MM.1S (cell line): ENCODE measurements at regions not wholly inside any gene's neighbourhood (a gene's known extent, or its start where the extent isn't known, plus 50 kb on each side); places are given as distances from the start of the nearest gene placed in this dataset.
"Not testable (repeated sequence)": the region's sequence is repeated elsewhere in the genome, so short reads cannot be mapped to it uniquely, and the experiment has no call there.

Experiments used
- DNase-seq: peaks from one replicate; pipeline ENCODE4 v3.0.0-alpha.2; 2015
- H2AFZ ChIP-seq: fragments of 300-600 bp; sonication (generic); 2 replicates; pipeline ENCODE4 v1.6.0; 2016; ENCODE audit warnings: antibody characterized with exemption, low read length
- H3F3A ChIP-seq: fragments of 300-600 bp; sonication (generic); 2 replicates; pipeline ENCODE4 v1.6.1; 2016; ENCODE audit warnings: mild to moderate bottlenecking, antibody characterized with exemption, low read length, moderate library complexity, mixed read lengths; ENCODE audit not compliant: insufficient read depth
- H3K27ac ChIP-seq: fragments of 300-600 bp; sonication (generic); 2 replicates; pipeline ENCODE4 v1.5.1; 2016; ENCODE audit warnings: mild to moderate bottlenecking, low read length
- H3K27me3 ChIP-seq: fragments of 300-600 bp; sonication (generic); replicated peaks from 2 replicates; pipeline ENCODE4 v1.6.0; 2016; ENCODE audit warnings: low read length; ENCODE audit not compliant: insufficient read depth
- H3K36me3 ChIP-seq: fragments of 300-600 bp; sonication (generic); replicated peaks from 2 replicates; pipeline ENCODE4 v1.6.1; 2016; ENCODE audit warnings: mild to moderate bottlenecking, low read length, mixed read lengths; ENCODE audit not compliant: insufficient read depth
- H3K4me1 ChIP-seq: fragments of 300-600 bp; sonication (generic); 2 replicates; pipeline ENCODE4 v1.6.1; 2016; ENCODE audit warnings: low read length, mixed read lengths
- H3K4me2 ChIP-seq: fragments of 300-600 bp; sonication (generic); 2 replicates; pipeline ENCODE4 v1.6.0; 2016; ENCODE audit warnings: low read depth, low read length
- H3K4me3 ChIP-seq: fragments of 300-600 bp; sonication (generic); 2 replicates; pipeline ENCODE4 v1.5.1; 2016; ENCODE audit warnings: low read length, mixed read lengths
- H3K79me2 ChIP-seq: fragments of 300-600 bp; sonication (generic); 2 replicates; pipeline ENCODE4 v1.6.1; 2016; ENCODE audit warnings: mixed run types, low read length, mixed read lengths
- H3K9ac ChIP-seq: fragments of 300-600 bp; sonication (generic); 2 replicates; pipeline ENCODE4 v1.6.1; 2016; ENCODE audit warnings: low read length, mixed read lengths
- H3K9me2 ChIP-seq: fragments of 300-600 bp; sonication (generic); replicated peaks from 2 replicates; pipeline ENCODE4 v1.6.1; 2016; ENCODE audit warnings: mild to moderate bottlenecking, low read length, mixed read lengths; ENCODE audit not compliant: insufficient read depth
- H3K9me3 ChIP-seq: fragments of 300-600 bp; sonication (generic); replicated peaks from 2 replicates; pipeline ENCODE4 v1.6.1; 2016; ENCODE audit warnings: mild to moderate bottlenecking, low read length, mixed read lengths; ENCODE audit not compliant: insufficient read depth
- H4K20me1 ChIP-seq: fragments of 300-600 bp; sonication (generic); 2 replicates; pipeline ENCODE4 v1.6.1; 2016; ENCODE audit warnings: mild to moderate bottlenecking, low read length, moderate library complexity, mixed read lengths; ENCODE audit not compliant: insufficient read depth
- CTCF ChIP-seq: fragments of 300-600 bp; sonication (generic); IDR thresholded peaks from 2 replicates; pipeline ENCODE4 v1.5.1; 2016; ENCODE audit warnings: antibody characterized with exemption, low read length, mixed read lengths
- EZH2 ChIP-seq: fragments of 300-600 bp; sonication (generic); optimal IDR thresholded peaks from 2 replicates; pipeline ENCODE3; 2017; ENCODE audit warnings: low read depth, mild to moderate bottlenecking, antibody characterized with exemption, low read length, mixed read lengths
- EZH2phosphoT487 ChIP-seq: fragments of 300-600 bp; sonication (generic); IDR thresholded peaks from 2 replicates; pipeline ENCODE4 v1.6.1; 2018; ENCODE audit warnings: antibody characterized with exemption, low read length

- H3K4me3 ChIP-seq = no peak overlapping the region
- no peaks in the 10 kb centered on the region for H3K4me1 ChIP-seq
- no peak for DNase-seq
- TF ChIP-seq CTCF (no peak), EZH2phosphoT487 (no peak), EZH2 (no peak)
- H3K9me3 ChIP-seq = no peaks in the 10 kb centered on the region; the same call in 1 of the 2 replicates
- H3K27ac ChIP-seq = no peak overlapping the region
- H3K9me2 ChIP-seq = no peaks in the 10 kb centered on the region
- H3K79me2 ChIP-seq = no peaks in the 10 kb centered on the region
- no peak overlapping the region for H3K9ac ChIP-seq
- H3F3A ChIP-seq = no peaks in the 10 kb centered on the region
- H2AFZ ChIP-seq = no peak overlapping the region
- H3K4me2 ChIP-seq = no peak overlapping the region
- no peaks in the 10 kb centered on the region for H3K27me3 ChIP-seq
- H3K36me3 ChIP-seq = no peaks in the 10 kb centered on the region
- no peaks in the 10 kb centered on the region for H4K20me1 ChIP-seq
Observed at GRCh38 chr7:64433590-64433989, 119.8 kb downstream of the ZNF736 start.

GRCh38 chr7:64431838-64432237, 118.1 kb downstream of the ZNF736 start:
- TF ChIP-seq EZH2phosphoT487 (no peak), CTCF (no peak), EZH2 (no peak)
- Histone ChIP-seq H3K79me2 (no peaks in the 10 kb centered on the region), H3K9ac (no peak overlapping the region), H3K36me3 (no peaks in the 10 kb centered on the region), H3K9me3 (no peaks in the 10 kb centered on the region; the same call in 1 of the 2 replicates), H3K4me1 (no peaks in the 10 kb centered on the region), H2AFZ (no peak overlapping the region), H4K20me1 (no peaks in the 10 kb centered on the region), H3K27ac (no peak overlapping the region), H3F3A (no peaks in the 10 kb centered on the region), H3K4me3 (no peak overlapping the region), H3K4me2 (no peak overlapping the region), H3K27me3 (no peaks in the 10 kb centered on the region), H3K9me2 (no peaks in the 10 kb centered on the region)
- no peak for DNase-seq

- Histone ChIP-seq H3K27ac (no peak overlapping the region), H3K4me3 (no peak overlapping the region), H4K20me1 (no peaks in the 10 kb centered on the region), H3K4me1 (no peaks in the 10 kb centered on the region), H3K4me2 (no peak overlapping the region), H2AFZ (no peak overlapping the region), H3K9me2 (no peaks in the 10 kb centered on the region), H3K36me3 (no peaks in the 10 kb centered on the region), H3K79me2 (no peaks in the 10 kb centered on the region), H3K9ac (no peak overlapping the region), H3F3A (no peaks in the 10 kb centered on the region), H3K27me3 (no peaks in the 10 kb centered on the region), H3K9me3 (no peaks in the 10 kb centered on the region; the same call in 1 of the 2 replicates)
- DNase-seq = no peak
- no peak for TF ChIP-seq EZH2phosphoT487
- no peak for TF ChIP-seq CTCF
Observed at GRCh38 chr7:64429232-64429631, 115.5 kb downstream of the ZNF736 start.

- H3K4me3 ChIP-seq, H3K4me1 ChIP-seq, H3K9ac ChIP-seq, H4K20me1 ChIP-seq, H3K36me3 ChIP-seq, H3K4me2 ChIP-seq, DNase-seq, H2AFZ ChIP-seq, H3F3A ChIP-seq, H3K9me3 ChIP-seq, H3K9me2 ChIP-seq, H3K79me2 ChIP-seq, H3K27me3 ChIP-seq, H3K27ac ChIP-seq: not testable (repeated sequence)
Observed at GRCh38 chr7:64425436-64425835, 111.7 kb downstream of the ZNF736 start.
